ENCODE measurements at regions not wholly inside any gene's neighbourhood (a gene's known extent, or its start where the extent isn't known, plus 50 kb on each side); places are given as distances from the start of the nearest gene placed in this dataset.

- no peak for DNase-seq
- Mint-ChIP-seq H3K4me3 (no peak overlapping the region), H3K27ac (no peak overlapping the region), H3K27me3 (no peaks in the 10 kb centered on the region), H3K36me3 (no peaks in the 10 kb centered on the region), H3K9me3 (peaks cover 3% of the 10 kb centered on the region), H3K4me1 (ENCODE audit: low read depth) (no peaks in the 10 kb centered on the region)
- POLR2A ChIA-PET, result no interaction called here
- CTCF ChIA-PET, result no interaction called here
- intact Hi-C loops (cut with micrococcal nuclease), result no loop called here
These were observed 830.9 kb upstream of the WWC1 start for GRCh38 chr5:167460449-167461020.

DNA sequence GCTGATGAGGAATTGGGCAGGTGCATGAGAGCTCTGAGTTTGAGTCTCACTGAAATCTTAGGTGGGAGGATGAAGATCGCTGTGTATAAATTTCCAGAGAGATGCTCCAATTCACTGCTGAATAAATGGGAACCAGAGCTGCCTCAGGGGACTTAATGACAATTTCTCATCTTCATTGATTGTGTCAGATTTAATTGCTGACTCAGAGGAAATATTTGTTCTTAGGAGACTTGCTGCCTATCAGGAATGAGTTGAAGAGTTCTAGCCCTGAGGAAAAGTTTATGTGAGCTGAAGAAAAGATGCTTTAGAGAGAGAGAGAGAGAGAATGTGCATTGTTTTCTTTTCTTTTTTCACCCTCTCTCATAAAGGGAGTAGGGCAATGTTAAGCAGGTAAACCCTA lies 827.5 kb upstream of the WWC1 start:
- no peaks in the 10 kb centered on the region for H3K36me3 Mint-ChIP-seq
- H3K4me1 Mint-ChIP-seq (ENCODE audit: low read depth), result no peaks in the 10 kb centered on the region
- peaks cover 8% of the 10 kb centered on the region for H3K9me3 Mint-ChIP-seq
- no peaks in the 10 kb centered on the region for H3K27me3 Mint-ChIP-seq
- no peak overlapping the region for H3K4me3 Mint-ChIP-seq
- DNase-seq, result no peak
- POLR2A ChIA-PET, result no interaction called here
- H3K27ac Mint-ChIP-seq, result no peak overlapping the region
- intact Hi-C loops (cut with micrococcal nuclease), result no loop called here
- CTCF ChIA-PET, result no interaction called here

DNA sequence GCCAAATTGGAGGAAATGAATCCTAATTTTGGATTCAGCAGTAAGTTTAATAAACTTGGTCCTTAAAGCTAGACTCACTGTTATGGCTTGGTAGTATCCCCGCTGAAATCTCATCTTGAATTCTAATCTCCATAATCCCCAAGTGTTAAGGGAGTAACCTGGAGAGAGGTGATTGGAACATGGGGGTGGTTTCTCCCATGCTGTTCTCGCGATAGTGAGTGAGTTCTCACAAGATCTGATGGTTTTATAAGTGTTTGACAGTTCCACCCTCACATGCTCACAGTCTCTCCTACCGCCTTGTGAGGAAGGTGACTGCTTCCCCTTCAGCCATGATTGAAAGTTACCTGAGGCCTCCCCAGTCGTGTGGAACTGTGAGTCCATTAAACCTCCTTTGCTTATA lies 824.5 kb upstream of the WWC1 start:
- POLR2A ChIA-PET, result no interaction called here

GRCh38 chr5:167472566-167473108 lies 818.8 kb upstream of the WWC1 start:
- POLR2A ChIA-PET, result no interaction called here
- CTCF ChIA-PET, result no interaction called here
- Mint-ChIP-seq H3K27ac (no peak overlapping the region), H3K27me3 (no peaks in the 10 kb centered on the region), H3K4me1 (ENCODE audit: low read depth) (no peaks in the 10 kb centered on the region), H3K4me3 (no peak overlapping the region), H3K36me3 (no peaks in the 10 kb centered on the region), H3K9me3 (no peaks in the 10 kb centered on the region)
- intact Hi-C loops (cut with micrococcal nuclease), result no loop called here
- DNase-seq, result no peak

More for the DNA sequence above, 824.5 kb upstream of the WWC1 start:
- Mint-ChIP-seq H3K4me3 (no peak overlapping the region), H3K9me3 (peaks cover 8% of the 10 kb centered on the region), H3K27ac (no peak overlapping the region), H3K27me3 (no peaks in the 10 kb centered on the region), H3K36me3 (no peaks in the 10 kb centered on the region), H3K4me1 (ENCODE audit: low read depth) (no peaks in the 10 kb centered on the region)
- DNase-seq, result no peak
- intact Hi-C loops (cut with micrococcal nuclease), result no loop called here
- CTCF ChIA-PET, result no interaction called here

- DNase-seq, result no peak
- H3K4me3 Mint-ChIP-seq, result no peak overlapping the region
- ChIA-PET POLR2A (no interaction called here), CTCF (no interaction called here)
- H3K27ac Mint-ChIP-seq, result no peak overlapping the region
- intact Hi-C loops (cut with micrococcal nuclease), result no loop called here
- no peaks in the 10 kb centered on the region for H3K9me3 Mint-ChIP-seq
- H3K36me3 Mint-ChIP-seq, result no peaks in the 10 kb centered on the region
- no peaks in the 10 kb centered on the region for H3K27me3 Mint-ChIP-seq
- no peaks in the 10 kb centered on the region for H3K4me1 Mint-ChIP-seq (ENCODE audit: low read depth)
These were observed 813.3 kb upstream of the WWC1 start for GRCh38 chr5:167478188-167478587.

GRCh38 chr5:167479779-167480178 lies 811.7 kb upstream of the WWC1 start:
- no peaks in the 10 kb centered on the region for H3K36me3 Mint-ChIP-seq
- ChIA-PET CTCF (no interaction called here), POLR2A (no interaction called here)
- H3K4me3 Mint-ChIP-seq, result no peak overlapping the region
- no peaks in the 10 kb centered on the region for H3K27me3 Mint-ChIP-seq
- H3K27ac Mint-ChIP-seq, result no peak overlapping the region
- intact Hi-C loops (cut with micrococcal nuclease), result no loop called here
- DNase-seq, result no peak
- H3K9me3 Mint-ChIP-seq, result peaks cover 5% of the 10 kb centered on the region
- no peaks in the 10 kb centered on the region for H3K4me1 Mint-ChIP-seq (ENCODE audit: low read depth)

DNA sequence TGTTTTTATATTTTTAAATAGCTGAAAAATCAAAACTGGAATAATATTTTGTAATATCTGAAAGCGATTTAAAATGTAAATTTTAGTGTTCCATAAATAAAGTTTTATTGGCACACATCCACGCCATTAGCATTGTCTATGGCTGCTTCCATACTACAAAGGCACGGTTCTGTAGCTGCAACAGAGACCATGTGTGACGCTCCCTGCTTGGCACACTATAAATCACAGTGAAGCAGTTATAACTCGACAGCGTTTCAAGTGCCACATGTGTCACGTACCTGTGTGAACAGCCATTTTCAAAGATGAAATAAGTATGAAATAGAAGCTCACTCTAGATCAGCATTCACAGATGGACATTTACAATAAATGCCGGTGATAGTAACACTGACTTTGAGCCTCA lies 810.1 kb upstream of the WWC1 start:
- no peaks in the 10 kb centered on the region for H3K4me1 Mint-ChIP-seq (ENCODE audit: low read depth)
- H3K27ac Mint-ChIP-seq, result no peak overlapping the region
- no peak overlapping the region for H3K4me3 Mint-ChIP-seq
- no peaks in the 10 kb centered on the region for H3K36me3 Mint-ChIP-seq
- H3K9me3 Mint-ChIP-seq, result peaks cover 5% of the 10 kb centered on the region
- CTCF ChIA-PET, result no interaction called here
- POLR2A ChIA-PET, result no interaction called here
- no peak for DNase-seq
- intact Hi-C loops (cut with micrococcal nuclease), result no loop called here
- no peaks in the 10 kb centered on the region for H3K27me3 Mint-ChIP-seq

DNA sequence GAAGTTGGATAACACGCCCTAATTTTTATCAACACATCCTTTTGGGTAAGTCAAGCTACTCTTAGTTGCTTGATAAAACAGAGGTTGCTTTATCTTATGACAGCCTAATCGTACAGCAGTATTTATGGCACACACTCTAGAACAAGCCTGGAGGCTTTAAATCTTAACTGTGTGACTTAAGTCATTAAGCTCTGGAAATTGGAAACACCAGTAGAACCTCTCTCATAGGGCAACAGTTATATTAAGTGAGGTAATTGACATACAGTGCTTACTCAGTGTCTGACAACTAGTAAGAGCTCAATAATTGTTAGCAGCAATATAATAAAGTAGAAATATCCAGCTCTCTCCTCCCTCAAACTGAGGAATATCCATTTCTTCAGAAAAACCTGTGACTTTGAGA lies 808.9 kb upstream of the WWC1 start:
- no peak for DNase-seq
- intact Hi-C loops (cut with micrococcal nuclease), result no loop called here
- POLR2A ChIA-PET, result no interaction called here
- peaks cover 5% of the 10 kb centered on the region for H3K9me3 Mint-ChIP-seq
- H3K27me3 Mint-ChIP-seq, result no peaks in the 10 kb centered on the region
- no peaks in the 10 kb centered on the region for H3K4me1 Mint-ChIP-seq (ENCODE audit: low read depth)
- no peak overlapping the region for H3K4me3 Mint-ChIP-seq
- CTCF ChIA-PET, result no interaction called here
- no peak overlapping the region for H3K27ac Mint-ChIP-seq
- H3K36me3 Mint-ChIP-seq, result no peaks in the 10 kb centered on the region

DNA sequence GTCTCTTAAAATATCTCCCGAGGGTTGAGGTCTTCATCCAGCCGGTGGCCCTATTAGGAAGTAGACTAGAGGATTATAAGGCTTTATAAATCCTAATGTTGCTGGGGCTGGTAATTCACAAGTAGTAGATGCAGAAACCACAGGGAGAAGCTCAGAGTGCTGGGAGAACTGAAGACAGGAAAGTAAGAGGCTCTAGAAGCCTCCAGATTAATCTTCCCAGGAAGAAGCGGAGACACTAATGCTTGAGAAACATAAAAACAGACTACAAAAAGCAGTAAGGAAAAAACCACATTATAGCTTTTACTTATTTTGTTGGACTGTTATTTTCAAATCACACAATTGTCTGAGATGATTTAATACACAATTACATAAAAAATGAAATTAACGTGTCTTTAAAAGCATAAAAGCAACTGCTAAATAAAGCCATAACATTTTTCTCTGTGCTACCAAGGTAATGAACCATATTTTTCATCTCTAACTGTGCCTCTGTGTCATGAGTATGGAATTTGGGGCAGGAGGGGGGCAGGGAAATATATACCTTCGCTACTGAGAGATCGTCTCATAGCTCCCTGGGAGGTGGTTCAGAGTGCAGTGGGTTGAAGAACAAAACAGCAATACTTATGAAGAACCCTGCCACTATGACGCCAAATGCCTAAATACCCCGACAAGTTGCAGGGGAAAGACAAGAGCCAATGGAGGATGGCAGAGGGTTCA lies 806.2 kb upstream of the WWC1 start:
- no peaks in the 10 kb centered on the region for H3K27me3 Mint-ChIP-seq
- CTCF ChIA-PET, result no interaction called here
- no peak for DNase-seq
- POLR2A ChIA-PET, result no interaction called here
- H3K4me1 Mint-ChIP-seq (ENCODE audit: low read depth), result no peaks in the 10 kb centered on the region
- intact Hi-C loops (cut with micrococcal nuclease), result no loop called here
- H3K27ac Mint-ChIP-seq, result no peak overlapping the region
- H3K4me3 Mint-ChIP-seq, result no peak overlapping the region
- no peaks in the 10 kb centered on the region for H3K36me3 Mint-ChIP-seq
- peaks cover 10% of the 10 kb centered on the region for H3K9me3 Mint-ChIP-seq

GRCh38 chr5:167488371-167488770 lies 803.1 kb upstream of the WWC1 start:
- DNase-seq, result no peak
- CTCF ChIA-PET, result no interaction called here
- Mint-ChIP-seq H3K9me3 (peaks cover 16% of the 10 kb centered on the region), H3K4me3 (no peak overlapping the region), H3K36me3 (no peaks in the 10 kb centered on the region), H3K4me1 (ENCODE audit: low read depth) (no peaks in the 10 kb centered on the region), H3K27me3 (no peaks in the 10 kb centered on the region), H3K27ac (no peak overlapping the region)
- intact Hi-C loops (cut with micrococcal nuclease), result no loop called here
- POLR2A ChIA-PET, result no interaction called here

- no peaks in the 10 kb centered on the region for H3K4me1 Mint-ChIP-seq (ENCODE audit: low read depth)
- no peak overlapping the region for H3K27ac Mint-ChIP-seq
- H3K36me3 Mint-ChIP-seq, result no peaks in the 10 kb centered on the region
- DNase-seq, result no peak
- H3K9me3 Mint-ChIP-seq, result peaks cover 15% of the 10 kb centered on the region
- no peaks in the 10 kb centered on the region for H3K27me3 Mint-ChIP-seq
- ChIA-PET POLR2A (no interaction called here), CTCF (no interaction called here)
- H3K4me3 Mint-ChIP-seq, result no peak overlapping the region
- intact Hi-C loops (cut with micrococcal nuclease), result no loop called here
These were observed 802.2 kb upstream of the WWC1 start for GRCh38 chr5:167489202-167489601.

- DNase-seq, result no peak
- intact Hi-C loops (cut with micrococcal nuclease), result no loop called here
- no peak overlapping the region for H3K27ac Mint-ChIP-seq
- no peaks in the 10 kb centered on the region for H3K27me3 Mint-ChIP-seq
- H3K36me3 Mint-ChIP-seq, result no peaks in the 10 kb centered on the region
- POLR2A ChIA-PET, result no interaction called here
- H3K4me1 Mint-ChIP-seq (ENCODE audit: low read depth), result no peaks in the 10 kb centered on the region
- H3K4me3 Mint-ChIP-seq, result no peak overlapping the region
- H3K9me3 Mint-ChIP-seq, result no peaks in the 10 kb centered on the region
- CTCF ChIA-PET, result no interaction called here
These were observed 787.3 kb upstream of the WWC1 start for GRCh38 chr5:167503926-167504720.
